HepG2 (cell line): ENCODE measurements at regions not wholly inside any gene's neighbourhood (a gene's known extent, or its start where the extent isn't known, plus 50 kb on each side); places are given as distances from the start of the nearest gene placed in this dataset.

Experiments
- ATF1 ChIP-seq: IDR thresholded peaks from 2 replicates; pipeline ENCODE4 v1.6.1; 2016; ENCODE audit warnings: mild to moderate bottlenecking, control low read depth
- ELF1 ChIP-seq: sonication (generic); formaldehyde crosslinking; IDR thresholded peaks from 2 replicates; pipeline ENCODE4 v1.4.0; 2020; ENCODE audit warnings: missing genetic modification reagents
- ELF3 ChIP-seq: IDR thresholded peaks from 2 replicates; pipeline ENCODE4 v1.6.1; 2016; ENCODE audit warnings: missing genetic modification reagents, missing compliant biosample characterization
- ESRRA ChIP-seq: sonication (generic); formaldehyde crosslinking; IDR thresholded peaks from 2 replicates; pipeline ENCODE4 v1.5.1; 2020; ENCODE audit warnings: mild to moderate bottlenecking, low read depth, missing genetic modification reagents
- FUBP1 ChIP-seq: sonication (generic); formaldehyde crosslinking; IDR thresholded peaks from 2 replicates; pipeline ENCODE4 v1.5.1; 2020; ENCODE audit warnings: missing genetic modification reagents, mild to moderate bottlenecking, borderline replicate concordance
- HNF4G ChIP-seq, 2 experiments: sonication (generic) in 1 of 2; formaldehyde crosslinking in 1 of 2; IDR thresholded peaks; 2 replicates each; pipeline versions ENCODE4 v1.4.0 to v1.6.1; 2011 to 2020; ENCODE audit warnings: borderline replicate concordance in 2 of 2, low read depth in 2 of 2, mild to moderate bottlenecking in 2 of 2, low read length in 1 of 2, missing genetic modification reagents in 1 of 2, moderate library complexity in 1 of 2
- HNRNPLL ChIP-seq: fragments of 200-400 bp; formaldehyde crosslinking; IDR thresholded peaks from 2 replicates; pipeline ENCODE4 v1.6.1; 2017; ENCODE audit warnings: mild to moderate bottlenecking, low read depth, low read length; ENCODE audit not compliant: poor library complexity, severe bottlenecking
- KLF11 ChIP-seq: IDR thresholded peaks from 2 replicates; pipeline ENCODE4 v1.6.1; 2016; ENCODE audit warnings: missing compliant biosample characterization
- MBNL3 ChIP-seq: fragments of 250-450 bp; sonication (Bioruptor Pico); conservative IDR thresholded peaks from 2 replicates; pipeline ENCODE4 v1.8.0; 2022; ENCODE audit warnings: mild to moderate bottlenecking, inconsistent platforms
- MIER2 ChIP-seq: IDR thresholded peaks from 2 replicates; pipeline ENCODE4 v1.6.1; 2016; ENCODE audit warnings: missing biosample characterization, missing genetic modification reagents
- PHF5A ChIP-seq: IDR thresholded peaks from one replicate; pipeline ENCODE4 v1.6.1; 2018; ENCODE audit warnings: low read depth, missing genetic modification reagents; ENCODE audit not compliant: unreplicated experiment
- PRPF4 ChIP-seq: fragments of 200-400 bp; formaldehyde crosslinking; IDR thresholded peaks from 2 replicates; pipeline ENCODE4 v1.6.1; 2016; ENCODE audit warnings: low read length, low read depth; ENCODE audit not compliant: poor library complexity, severe bottlenecking
- REPIN1 ChIP-seq: sonication (generic); formaldehyde crosslinking; IDR thresholded peaks from 2 replicates; pipeline ENCODE4 v1.8.0; 2022; ENCODE audit warnings: missing genetic modification reagents, low read depth, mild to moderate bottlenecking, borderline replicate concordance
- SIN3B ChIP-seq: fragments of 150-350 bp; IDR thresholded peaks from 2 replicates; pipeline ENCODE4 v1.6.1; 2014; ENCODE audit warnings: low read length
- TBP ChIP-seq: sonication (generic); formaldehyde crosslinking; IDR thresholded peaks from 2 replicates; pipeline ENCODE4 v1.5.0; 2020; ENCODE audit warnings: missing genetic modification reagents
- TFDP1 ChIP-seq: IDR thresholded peaks from 2 replicates; pipeline ENCODE4 v1.6.1; 2016; ENCODE audit warnings: missing compliant biosample characterization, missing genetic modification reagents, borderline replicate concordance
- ZBED4 ChIP-seq: sonication (generic); formaldehyde crosslinking; IDR thresholded peaks from 2 replicates; pipeline ENCODE4 v1.4.0; 2020; ENCODE audit warnings: missing genetic modification reagents, borderline replicate concordance
- ZBTB14 ChIP-seq: sonication (generic); formaldehyde crosslinking; IDR thresholded peaks from 2 replicates; pipeline ENCODE4 v1.4.0; 2020; ENCODE audit warnings: missing genetic modification reagents
- ZNF138 ChIP-seq: sonication (generic); formaldehyde crosslinking; IDR thresholded peaks from 2 replicates; pipeline ENCODE4 v1.5.0; 2020; ENCODE audit warnings: mild to moderate bottlenecking, low read depth, missing genetic modification reagents
- ZNF17 ChIP-seq: sonication (generic); formaldehyde crosslinking; IDR thresholded peaks from 2 replicates; pipeline ENCODE4 v1.5.0; 2020; ENCODE audit warnings: mild to moderate bottlenecking, missing genetic modification reagents
- ZNF205 ChIP-seq: IDR thresholded peaks from 2 replicates; pipeline ENCODE4 v1.6.1; 2018; ENCODE audit warnings: missing biosample characterization, missing genetic modification reagents
- ZNF564 ChIP-seq: sonication (generic); formaldehyde crosslinking; IDR thresholded peaks from 2 replicates; pipeline ENCODE4 v1.8.1; 2023; ENCODE audit warnings: mild to moderate bottlenecking, missing genetic modification reagents
- ZNF709 ChIP-seq: sonication (generic); formaldehyde crosslinking; IDR thresholded peaks from 2 replicates; pipeline ENCODE4 v1.5.0; 2020; ENCODE audit warnings: mild to moderate bottlenecking, missing genetic modification reagents
- ZSCAN22 ChIP-seq: sonication (generic); formaldehyde crosslinking; IDR thresholded peaks from 2 replicates; pipeline ENCODE4 v1.4.0; 2020; ENCODE audit warnings: mild to moderate bottlenecking, missing genetic modification reagents

GRCh38 chr21:14863745-14864210 lies 201.0 kb downstream of the NRIP1 start (continued):
- no peak for TF ChIP-seq ZSCAN22
- TF ChIP-seq HNRNPLL: no peak
- no peak for TF ChIP-seq KLF11 (CRISPR knock-in tag)
- 0 out of 2 replicates have a peak, but pooled peaks have one; percentile 2 for TF ChIP-seq ZNF205 (CRISPR knock-in tag)
- peak; percentile 12; the same call in 1 of the 2 replicates for TF ChIP-seq HNF4G (IDR thresholded peaks at IDR 0.05; ENCODE audit: borderline replicate concordance, low read depth, low read length)
- TF ChIP-seq HNF4G (CRISPR knock-in tag; IDR thresholded peaks at IDR 0.05; ENCODE audit: borderline replicate concordance, low read depth): no peak
- no peak for TF ChIP-seq ZNF17 (CRISPR knock-in tag)
- no peak for TF ChIP-seq MIER2 (CRISPR knock-in tag)
- peak; percentile 93 for TF ChIP-seq TFDP1 (CRISPR knock-in tag)
- no peak; the same call in 1 of the 2 replicates for TF ChIP-seq REPIN1 (CRISPR knock-in tag)
- TF ChIP-seq ZNF138: no peak
- no peak for TF ChIP-seq TBP (CRISPR knock-in tag)
- TF ChIP-seq ATF1: peak; percentile 41; the same call in 1 of the 2 replicates
- no peak for TF ChIP-seq SIN3B
- peak; percentile 39; the same call in 1 of the 2 replicates for TF ChIP-seq ELF3 (CRISPR knock-in tag)
- TF ChIP-seq ZNF564 (CRISPR knock-in tag): no peak
- no peak for TF ChIP-seq MBNL3 (CRISPR knock-in tag)
- peak; percentile 72; the same call in 1 of the 2 replicates for TF ChIP-seq ZNF709
- TF ChIP-seq ZBED4 (CRISPR knock-in tag): no peak
- TF ChIP-seq FUBP1 (CRISPR knock-in tag): no peak
- peak; percentile 10; the same call in 1 of the 2 replicates for TF ChIP-seq ESRRA (CRISPR knock-in tag)
- no peak for TF ChIP-seq PHF5A (CRISPR knock-in tag)
- TF ChIP-seq ELF1 (CRISPR knock-in tag): 0 out of 2 replicates have a peak, but pooled peaks have one; percentile 18
- TF ChIP-seq PRPF4: no peak
- TF ChIP-seq ZBTB14 (CRISPR knock-in tag): no peak
